HG02678 (cell line): ENCODE measurements at regions not wholly inside any gene's neighbourhood (a gene's known extent, or its start where the extent isn't known, plus 50 kb on each side); places are given as distances from the start of the nearest gene placed in this dataset.
"Not testable (repeated sequence)": the region's sequence is repeated elsewhere in the genome, so short reads cannot be mapped to it uniquely, and the experiment has no call there.

Experiments
- ATAC-seq: cut with Tn5 transposase; IDR thresholded peaks from one replicate; pipeline ENCODE4 v1.9.1; 2021; ENCODE audit warnings: mild to moderate bottlenecking, moderate library complexity; ENCODE audit not compliant: unreplicated experiment

- no peak for ATAC-seq
Observed at GRCh38 chr2:226487573-226487972, 312.0 kb downstream of the IRS1 start.

- no peak for ATAC-seq
Observed at GRCh38 chr2:226483745-226484619, 315.6 kb downstream of the IRS1 start.

GRCh38 chr2:226483143-226483542, 316.5 kb downstream of the IRS1 start:
- ATAC-seq = no peak

GRCh38 chr2:226478109-226478809, 321.4 kb downstream of the IRS1 start:
- no peak for ATAC-seq

GRCh38 chr2:226477221-226478108, 322.2 kb downstream of the IRS1 start:
- no peak for ATAC-seq

- no peak for ATAC-seq
Observed at GRCh38 chr2:226475650-226476049, 324.0 kb downstream of the IRS1 start.

- no peak for ATAC-seq
Observed at GRCh38 chr2:226474131-226474530, 325.5 kb downstream of the IRS1 start.

GRCh38 chr2:226471987-226472470, 327.6 kb downstream of the IRS1 start:
- ATAC-seq = no peak

- no peak for ATAC-seq
Observed at GRCh38 chr2:226467633-226468032, 332.0 kb downstream of the IRS1 start.

- ATAC-seq = no peak
Observed at GRCh38 chr2:226467221-226467620, 332.4 kb downstream of the IRS1 start.

- ATAC-seq = no peak
Observed at GRCh38 chr2:226466589-226466988, 333.0 kb downstream of the IRS1 start.

GRCh38 chr2:226466124-226466523, 333.5 kb downstream of the IRS1 start:
- ATAC-seq = no peak

GRCh38 chr2:226464380-226464779, 335.2 kb downstream of the IRS1 start:
- no peak for ATAC-seq

GRCh38 chr2:226463154-226463553, 336.5 kb downstream of the IRS1 start:
- no peak for ATAC-seq

- ATAC-seq = no peak
Observed at GRCh38 chr2:226461981-226462380, 337.6 kb downstream of the IRS1 start.

GRCh38 chr2:226456144-226456543, 343.5 kb downstream of the IRS1 start:
- not testable (repeated sequence) for ATAC-seq

GRCh38 chr2:226452768-226453167, 346.9 kb downstream of the IRS1 start:
- no peak for ATAC-seq

GRCh38 chr2:226451486-226451885, 348.1 kb downstream of the IRS1 start:
- ATAC-seq = no peak

GRCh38 chr2:226450141-226450540, 349.5 kb downstream of the IRS1 start:
- ATAC-seq = no peak

- no peak for ATAC-seq
Observed at GRCh38 chr2:226447338-226448300, 352.0 kb downstream of the IRS1 start.
